ENCODE measurements at regions not wholly inside any gene's neighbourhood (a gene's known extent, or its start where the extent isn't known, plus 50 kb on each side); places are given as distances from the start of the nearest gene placed in this dataset.

DNA sequence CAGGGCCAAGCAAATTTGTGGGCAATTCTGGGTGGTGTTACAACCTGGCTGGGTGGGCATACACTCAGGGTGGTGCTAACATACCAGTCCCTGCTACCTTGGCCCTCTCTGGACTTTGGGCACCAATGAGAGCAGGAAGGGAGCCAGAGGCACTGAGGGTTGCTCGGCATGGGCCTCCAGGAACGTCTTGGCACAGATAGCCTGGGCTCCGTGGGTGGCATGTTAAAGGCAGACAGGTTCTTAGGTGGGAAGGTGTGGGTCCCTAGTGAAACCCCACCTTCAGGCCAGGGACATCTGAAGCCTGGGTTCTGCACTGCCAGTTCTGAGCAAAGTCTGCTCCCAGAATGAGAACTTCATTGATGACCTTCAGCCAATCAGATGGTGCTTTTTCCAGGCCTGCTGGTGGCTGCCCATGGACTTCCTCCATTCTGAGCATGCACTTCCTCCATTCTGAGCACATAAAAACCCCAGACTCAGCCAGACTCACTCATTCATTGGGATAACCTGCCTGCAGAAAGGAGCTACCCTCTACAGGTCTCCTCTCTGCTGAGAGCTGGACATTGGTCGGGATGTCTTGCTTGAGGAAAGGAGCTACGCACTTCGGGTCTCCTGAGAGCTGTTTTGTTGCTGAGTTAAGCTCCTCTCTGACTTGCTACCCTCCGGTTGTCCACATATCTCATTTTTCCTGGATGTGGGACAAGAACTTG, 2567.1 kb downstream of the PCDH9 start:
- no TSS peak for BruUV-seq (replicated peaks)
- Histone ChIP-seq H4K20me1 (replicated peaks; ENCODE audit: control insufficient read depth, extremely low read depth, insufficient read depth, low read length) (no peaks in the 10 kb centered on the region), H3K9me3 (replicated peaks; ENCODE audit: control insufficient read depth, insufficient read depth, low read length) (no peaks in the 10 kb centered on the region), H3K4me1 (ENCODE audit: control insufficient read depth, extremely low read depth, insufficient read depth, low read length) (no peaks in the 10 kb centered on the region), H3K27me3 (ENCODE audit: control insufficient read depth in 2 of 2, insufficient read depth in 2 of 2, low read length in 2 of 2) (no peaks in the 10 kb centered on the region), H2AFZ (ENCODE audit: low read depth, low read length) (no peak overlapping the region), H3K9me1 (replicated peaks; ENCODE audit: control insufficient read depth, extremely low read depth, insufficient read depth, low read length) (no peaks in the 10 kb centered on the region), H3K4me3 (replicated peaks in 1 of 3; ENCODE audit: insufficient read depth in 1 of 3, low read depth in 1 of 3, low read length in 3 of 3) (no peak overlapping the region), H3K27ac (ENCODE audit: insufficient read depth, low read depth, low read length) (no peak overlapping the region), H3K4me2 (ENCODE audit: insufficient read depth, low read length) (no peak overlapping the region), H3K36me3 (ENCODE audit: control insufficient read depth in 2 of 2, extremely low read depth in 1 of 2, insufficient read depth in 2 of 2, low read length in 2 of 2) (no peaks in the 10 kb centered on the region), H3K79me2 (ENCODE audit: control insufficient read depth, insufficient read depth, low read length) (no peaks in the 10 kb centered on the region), H3K9ac (replicated peaks; ENCODE audit: extremely low read depth, insufficient read depth, low read length) (no peak overlapping the region)
- no peak for FAIRE-seq
- dilution Hi-C loops (cut with MboI; ENCODE audit: extremely low pct_ligation_motif_present, low sequenced_read_pairs): no loop called here
- DNase-seq (ENCODE audit: low read depth, low spot score): no peak
- intact Hi-C loops (cut with micrococcal nuclease): no loop called here
- ChIA-PET POLR2A (no interaction called here), CTCF (no interaction called here)
- TF ChIP-seq GATA2 (IDR thresholded peaks at IDR 0.05; ENCODE audit: insufficient read depth, insufficient read length, low read depth, low read length) (no peak), POLR2AphosphoS5 (IDR thresholded peaks at IDR 0.05; ENCODE audit: insufficient read depth, low read depth, low read length) (no peak), FOS (IDR thresholded peaks at IDR 0.05; ENCODE audit: borderline replicate concordance, insufficient read depth, low read length) (no peak)

DNA sequence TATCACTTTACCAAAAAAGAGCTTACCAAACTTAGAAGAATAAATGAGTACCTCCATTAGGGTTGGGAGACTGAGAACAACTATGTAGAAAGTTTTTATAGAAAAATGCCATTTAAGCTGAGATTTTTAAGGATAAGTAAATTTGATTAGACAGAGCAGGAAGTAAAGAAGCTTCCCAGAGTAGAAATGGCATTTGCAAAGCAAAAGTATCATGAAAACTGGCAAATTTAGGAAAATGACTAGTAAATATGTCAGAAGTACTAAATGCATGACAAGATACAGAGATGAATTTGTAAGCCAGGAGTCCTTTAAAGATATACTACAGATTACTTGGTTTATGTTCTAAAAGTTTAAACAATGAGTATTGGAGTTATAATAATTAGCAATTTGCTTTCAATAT, 2581.8 kb downstream of the PCDH9 start:
- H3K36me3 ChIP-seq (ENCODE audit: control insufficient read depth in 2 of 2, extremely low read depth in 1 of 2, insufficient read depth in 2 of 2, low read length in 2 of 2): no peaks in the 10 kb centered on the region
- no TSS peak for BruUV-seq (replicated peaks)
- no peak overlapping the region for H3K27ac ChIP-seq (ENCODE audit: insufficient read depth, low read depth, low read length)
- H3K9me3 ChIP-seq (replicated peaks; ENCODE audit: control insufficient read depth, insufficient read depth, low read length): no peaks in the 10 kb centered on the region
- H3K27me3 ChIP-seq (ENCODE audit: control insufficient read depth in 2 of 2, insufficient read depth in 2 of 2, low read length in 2 of 2): no peaks in the 10 kb centered on the region
- H3K79me2 ChIP-seq (ENCODE audit: control insufficient read depth, insufficient read depth, low read length): no peaks in the 10 kb centered on the region
- ChIA-PET POLR2A (no interaction called here), CTCF (no interaction called here)
- H3K4me2 ChIP-seq (ENCODE audit: insufficient read depth, low read length): no peak overlapping the region
- FAIRE-seq (no peak), DNase-seq (ENCODE audit: low read depth, low spot score) (no peak)
- no peak for TF ChIP-seq POLR2AphosphoS5 (IDR thresholded peaks at IDR 0.05; ENCODE audit: insufficient read depth, low read depth, low read length)
- no peaks in the 10 kb centered on the region for H3K9me1 ChIP-seq (replicated peaks; ENCODE audit: control insufficient read depth, extremely low read depth, insufficient read depth, low read length)
- H3K4me1 ChIP-seq (ENCODE audit: control insufficient read depth, extremely low read depth, insufficient read depth, low read length): peaks cover 3% of the 10 kb centered on the region
- H2AFZ ChIP-seq (ENCODE audit: low read depth, low read length): no peak overlapping the region
- intact Hi-C loops (cut with micrococcal nuclease): no loop called here
- H3K4me3 ChIP-seq (replicated peaks in 1 of 3; ENCODE audit: insufficient read depth in 1 of 3, low read depth in 1 of 3, low read length in 3 of 3): no peak overlapping the region
- no peak overlapping the region for H3K9ac ChIP-seq (replicated peaks; ENCODE audit: extremely low read depth, insufficient read depth, low read length)
- H4K20me1 ChIP-seq (replicated peaks; ENCODE audit: control insufficient read depth, extremely low read depth, insufficient read depth, low read length): no peaks in the 10 kb centered on the region
- dilution Hi-C loops (cut with MboI; ENCODE audit: extremely low pct_ligation_motif_present, low sequenced_read_pairs): no loop called here

All from endothelial cell of umbilical vein (primary cell).